GM18907 (cell line): ENCODE measurements at regions not wholly inside any gene's neighbourhood (a gene's known extent, or its start where the extent isn't known, plus 50 kb on each side); places are given as distances from the start of the nearest gene placed in this dataset.
"Not testable (repeated sequence)": the region's sequence is repeated elsewhere in the genome, so short reads cannot be mapped to it uniquely, and the experiment has no call there.

Experiments used
- ATAC-seq: cut with Tn5 transposase; IDR thresholded peaks from one replicate; pipeline ENCODE4 v1.9.1; 2021; ENCODE audit warnings: mild to moderate bottlenecking, moderate library complexity; ENCODE audit not compliant: unreplicated experiment

GRCh38 chr4:64738240-64738639, 329.0 kb upstream of the TECRL start:
- no peak for ATAC-seq

- ATAC-seq: not testable (repeated sequence)
These were observed 328.5 kb upstream of the TECRL start for GRCh38 chr4:64737854-64738138.

- ATAC-seq: no peak
These were observed 328.0 kb upstream of the TECRL start for GRCh38 chr4:64737026-64737853.

GRCh38 chr4:64729561-64729960, 320.3 kb upstream of the TECRL start:
- ATAC-seq: no peak

GRCh38 chr4:64727960-64728359, 318.7 kb upstream of the TECRL start:
- no peak for ATAC-seq

DNA sequence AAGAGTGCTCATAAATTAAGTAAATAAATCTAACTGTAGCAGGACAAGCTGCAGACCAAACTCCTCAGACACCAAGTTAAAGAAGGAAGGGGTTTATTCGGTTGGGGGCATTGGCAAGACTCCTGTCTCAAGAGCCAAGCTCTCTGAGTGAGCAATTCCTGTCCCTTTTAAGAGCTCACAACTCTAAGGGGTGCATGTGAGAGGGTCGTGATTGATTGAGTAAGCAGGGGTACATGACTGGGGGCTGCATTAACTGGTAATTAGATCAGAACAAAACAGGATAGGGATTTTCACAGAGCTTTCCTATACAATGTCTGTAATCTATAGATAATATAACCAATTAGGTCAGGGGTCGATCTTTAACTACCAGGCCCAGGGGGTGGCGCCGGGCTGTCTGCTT, 318.1 kb upstream of the TECRL start:
- ATAC-seq: not testable (repeated sequence)

DNA sequence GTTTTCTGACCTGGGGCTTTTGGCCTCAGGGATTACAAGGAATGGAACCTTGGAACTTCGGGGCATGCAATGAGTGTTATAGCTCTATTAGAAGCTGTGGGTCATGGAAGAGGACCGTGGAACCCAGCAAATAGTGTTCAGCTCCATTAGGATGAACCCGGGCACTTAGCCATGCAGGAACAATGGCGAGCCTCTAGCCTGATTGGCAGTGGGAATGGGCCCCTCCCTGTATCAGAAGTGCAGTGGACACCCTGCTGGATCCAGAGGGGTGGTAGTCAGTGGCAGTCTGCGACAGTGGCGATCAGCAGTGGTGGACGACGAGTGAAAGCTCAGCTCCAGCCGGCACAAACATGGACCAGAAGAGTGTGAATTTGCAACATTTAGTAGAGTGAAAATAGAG, 315.4 kb upstream of the TECRL start:
- no peak for ATAC-seq

DNA sequence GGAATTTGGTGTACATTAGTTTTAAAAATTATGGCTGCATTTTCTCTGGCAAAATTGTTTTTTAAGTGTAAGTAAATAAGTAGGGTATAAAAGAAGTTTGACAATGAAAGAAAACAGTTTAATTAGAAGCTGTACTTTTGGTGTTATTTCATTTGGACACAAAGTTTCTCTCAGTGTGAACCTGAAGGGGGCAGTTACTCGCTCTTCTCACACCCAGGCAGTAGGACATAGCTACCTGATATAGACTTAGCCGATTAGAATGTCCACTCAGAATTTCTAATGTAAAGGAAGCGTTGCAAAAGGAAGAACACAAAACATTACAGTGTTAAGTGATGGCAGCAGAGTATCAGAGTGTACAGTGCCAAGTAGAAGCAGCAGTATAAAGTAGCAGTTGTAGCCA, 311.9 kb upstream of the TECRL start:
- no peak for ATAC-seq

DNA sequence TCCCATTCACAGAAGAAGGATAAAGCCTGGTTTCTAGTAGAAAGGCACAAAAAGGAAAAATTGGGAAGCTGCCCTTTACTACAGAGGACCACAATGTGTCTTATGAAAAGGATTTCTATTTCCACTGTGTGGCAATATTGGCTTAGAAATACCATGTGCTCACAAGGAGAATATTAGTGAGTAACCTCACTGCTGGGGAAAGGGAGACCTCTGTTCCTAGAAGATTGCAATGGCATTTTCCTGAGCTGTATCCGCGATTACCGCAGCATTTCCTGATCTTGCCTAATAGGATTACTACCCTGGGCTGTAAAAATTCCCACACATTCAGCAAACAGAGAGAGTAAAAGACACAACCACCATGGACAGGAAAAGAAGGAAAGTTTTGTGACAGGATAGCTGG, 308.8 kb upstream of the TECRL start:
- no peak for ATAC-seq

DNA sequence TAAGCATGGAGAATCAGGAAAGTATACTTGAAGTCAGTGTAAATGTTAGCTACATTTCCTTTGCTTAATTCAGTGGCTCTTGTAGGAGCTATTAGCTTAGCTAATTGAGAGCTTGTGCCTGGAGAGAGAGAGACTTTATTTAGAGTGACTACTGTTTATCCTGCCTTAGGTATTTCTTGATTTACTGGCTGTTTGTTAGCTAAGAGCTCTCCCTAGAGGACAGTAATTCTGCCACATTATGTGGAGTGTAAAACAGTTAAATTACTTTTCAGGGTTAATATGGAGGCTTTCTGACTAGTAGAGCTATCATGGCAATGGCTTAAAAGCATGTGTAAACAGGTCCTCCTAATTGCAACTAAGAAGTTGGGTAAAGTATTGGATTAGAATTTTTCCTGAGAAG, 306.5 kb upstream of the TECRL start:
- ATAC-seq: no peak

GRCh38 chr4:64713256-64713840, 304.1 kb upstream of the TECRL start:
- peak; percentile 66 for ATAC-seq

DNA sequence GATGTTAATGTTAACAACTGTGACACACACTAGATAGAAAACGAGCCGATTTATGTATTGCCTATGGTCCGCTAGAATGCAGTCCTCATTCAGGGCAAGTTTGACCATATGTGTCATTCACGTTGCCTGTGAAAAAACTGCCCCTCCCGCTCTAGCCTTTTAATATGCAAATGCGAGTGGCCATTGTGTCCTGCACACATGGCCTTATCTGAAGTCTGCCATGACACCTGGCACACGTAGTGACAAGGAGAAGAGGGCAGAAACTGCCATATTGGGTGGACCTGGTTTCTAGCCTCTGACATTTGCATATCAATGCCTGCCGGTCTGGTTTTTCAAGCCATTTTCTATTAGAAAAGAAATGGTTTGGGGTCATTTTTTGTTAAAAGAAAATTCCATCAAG, 303.3 kb upstream of the TECRL start:
- no peak for ATAC-seq

GRCh38 chr4:64705989-64706388, 296.7 kb upstream of the TECRL start:
- ATAC-seq: no peak

- ATAC-seq: no peak
These were observed 288.9 kb upstream of the TECRL start for GRCh38 chr4:64698171-64698570.

DNA sequence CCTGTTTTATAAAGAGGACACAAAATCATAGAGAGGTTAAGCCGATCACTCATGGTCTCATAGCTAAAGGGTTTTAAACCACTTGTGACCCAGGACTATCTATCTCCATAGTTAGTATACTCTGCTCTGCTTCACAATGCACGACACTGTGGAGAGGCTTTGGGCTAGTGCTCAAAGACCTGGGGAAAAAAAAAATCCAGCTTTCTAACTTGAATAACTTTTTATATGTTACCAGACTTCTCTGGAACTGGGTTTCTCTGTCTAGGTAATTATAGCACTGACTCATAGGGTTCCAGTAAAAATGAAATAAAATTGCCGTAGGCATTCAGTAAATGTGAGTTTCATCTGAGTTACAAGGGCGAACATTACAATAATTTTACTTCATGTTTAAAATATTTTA, 273.7 kb upstream of the TECRL start:
- no peak for ATAC-seq

- no peak for ATAC-seq
These were observed 273.2 kb upstream of the TECRL start for GRCh38 chr4:64682481-64682880.

DNA sequence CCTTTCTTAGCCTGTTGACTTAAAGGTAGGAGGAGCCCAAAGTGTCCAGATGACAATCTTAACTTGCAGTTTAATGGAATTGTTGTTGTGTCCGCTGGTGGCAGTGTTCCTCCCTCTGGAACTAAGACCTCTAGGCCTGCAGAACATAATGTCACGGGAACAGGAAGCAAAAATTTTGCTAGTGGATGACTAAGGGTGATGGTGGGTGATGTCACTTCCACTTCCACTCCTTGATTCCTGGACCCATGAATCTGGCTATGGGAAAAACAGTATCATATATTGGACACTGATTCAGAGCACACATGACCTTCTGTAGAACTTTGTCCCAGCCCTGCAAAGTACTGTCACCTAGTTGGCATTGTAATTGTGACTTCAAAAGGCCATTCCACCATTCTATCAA, 263.9 kb upstream of the TECRL start:
- ATAC-seq: not testable (repeated sequence)

DNA sequence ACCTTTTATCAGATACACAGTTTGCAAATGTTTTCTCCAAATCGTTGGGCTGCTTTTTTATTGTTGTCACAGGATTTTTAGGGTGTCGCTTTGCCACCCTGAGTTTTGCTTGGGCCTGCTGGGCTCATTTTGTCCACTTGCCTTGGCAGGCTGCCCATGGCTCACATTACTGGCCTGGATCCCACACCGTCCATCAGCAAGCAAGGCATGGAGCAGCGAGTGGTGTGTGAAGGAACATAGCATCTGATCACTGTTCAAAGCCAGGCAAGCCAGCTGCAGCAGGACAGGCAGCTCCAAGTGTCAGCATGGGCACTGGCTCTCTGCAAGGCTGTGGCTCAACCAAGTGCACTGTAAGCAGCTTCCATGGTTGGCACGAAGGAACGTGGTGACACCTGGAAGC, 261.4 kb upstream of the TECRL start:
- no peak for ATAC-seq

DNA sequence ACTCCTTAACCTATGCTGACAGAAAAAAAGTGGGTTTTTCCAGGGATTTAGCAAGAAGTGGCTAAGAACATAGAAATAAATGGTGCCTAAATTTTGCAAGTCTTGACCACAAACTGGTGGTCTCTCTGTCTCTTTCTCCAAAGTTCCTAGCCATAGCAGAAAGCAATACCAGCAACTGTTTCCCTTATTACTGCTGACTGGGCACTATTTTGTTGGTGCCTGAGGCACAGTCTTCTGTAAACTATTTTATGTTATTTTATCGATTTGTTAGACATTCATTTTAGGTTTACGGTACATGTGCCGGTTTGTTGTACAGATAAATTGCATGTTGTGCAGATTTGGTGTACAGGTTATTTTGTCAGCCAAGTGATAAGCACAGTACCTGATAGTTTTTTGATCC, 234.6 kb upstream of the TECRL start:
- ATAC-seq: no peak

- ATAC-seq: no peak
These were observed 233.7 kb upstream of the TECRL start for GRCh38 chr4:64642936-64643335.

- ATAC-seq: not testable (repeated sequence)
These were observed 231.2 kb upstream of the TECRL start for GRCh38 chr4:64640402-64640801.

DNA sequence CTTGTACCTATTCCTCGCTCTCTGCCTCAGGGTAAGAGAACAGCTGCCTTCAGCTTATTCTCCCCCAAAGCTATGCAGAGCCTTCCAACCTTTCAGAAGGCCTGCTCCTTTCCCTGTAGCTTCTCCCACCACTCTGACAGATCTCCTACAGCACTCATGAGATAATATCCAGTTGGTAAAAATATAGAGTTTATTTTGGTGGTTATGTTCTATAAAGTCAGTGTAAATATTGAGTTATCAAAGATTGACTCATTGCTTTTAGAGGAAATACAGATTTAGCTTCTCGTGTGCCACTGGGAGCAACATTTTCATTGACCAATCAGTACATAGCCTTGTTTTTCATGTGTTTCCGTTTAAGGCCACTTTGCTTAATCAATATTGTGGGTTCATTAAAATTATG, 216.2 kb upstream of the TECRL start:
- no peak for ATAC-seq

DNA sequence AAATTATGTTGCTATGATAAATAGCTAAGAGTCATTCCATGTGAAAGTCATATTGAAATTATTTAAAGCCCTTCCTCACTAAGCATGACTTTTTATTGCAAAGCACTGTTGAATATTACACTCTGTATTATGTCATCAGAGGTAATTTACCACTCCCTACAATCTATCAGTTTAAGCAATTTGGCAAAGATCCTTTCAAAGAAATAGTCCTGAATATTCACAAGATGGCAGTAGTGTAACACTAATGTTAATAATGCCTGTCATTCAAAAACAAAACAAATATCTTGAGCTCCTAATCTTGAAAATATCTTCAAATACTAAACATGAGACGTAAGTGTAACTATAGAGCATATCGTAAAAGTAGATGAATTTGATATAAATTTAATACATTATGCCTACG, 208.6 kb upstream of the TECRL start:
- ATAC-seq: no peak
